OCI-LY7 (cell line): ENCODE measurements at regions not wholly inside any gene's neighbourhood (a gene's known extent, or its start where the extent isn't known, plus 50 kb on each side); places are given as distances from the start of the nearest gene placed in this dataset.

Source experiments
- BruUV-seq: library from RNA; stranded (reverse); fragments of 400-500 nt; replicated peaks from 2 replicates; lab custom pipeline; 2021; lab: Mats Ljungman, UMichigan
- CTCF ChIA-PET: fragments of 300-600 bp; sonication (Branson Sonifier 250); formaldehyde crosslinking; loops from one replicate; lab custom pipeline; 2022; ENCODE audit warnings: antibody characterized with exemption; ENCODE audit not compliant: unreplicated experiment; lab: Charles Lee
- POLR2A ChIA-PET: fragments of 300-600 bp; sonication (Branson Sonifier 250); formaldehyde crosslinking; loops from one replicate; lab custom pipeline; 2022; ENCODE audit warnings: antibody characterized with exemption; lab: Charles Lee
- DNase-seq: peaks from one replicate; pipeline ENCODE4 v3.0.0-alpha.2; 2015; ENCODE audit warnings: low spot score
- H2AFZ ChIP-seq: fragments of 200-600 bp; sonication (generic), shearing (Covaris generic); 2 replicates; pipeline ENCODE4 v1.6.1; 2014; ENCODE audit warnings: mild to moderate bottlenecking, antibody characterized with exemption, low read length, moderate library complexity
- H3K27ac ChIP-seq: fragments of 200-600 bp; sonication (generic); 2 replicates; pipeline ENCODE4 v1.5.1; 2014; ENCODE audit warnings: mixed run types, low read depth, mild to moderate bottlenecking, moderate library complexity, low read length, inconsistent platforms; ENCODE audit not compliant: poor library complexity, severe bottlenecking
- H3K36me3 ChIP-seq: fragments of 200-600 bp; sonication (generic); 2 replicates; pipeline ENCODE4 v1.6.1; 2014; ENCODE audit warnings: mild to moderate bottlenecking, antibody characterized with exemption, low read length, moderate library complexity, mixed read lengths; ENCODE audit not compliant: insufficient read depth
- H3K4me1 ChIP-seq: fragments of 200-600 bp; sonication (generic); 2 replicates; pipeline ENCODE4 v1.5.1; 2014; ENCODE audit warnings: mild to moderate bottlenecking, low read length; ENCODE audit not compliant: insufficient read depth, poor library complexity, severe bottlenecking
- H3K4me2 ChIP-seq: fragments of 200-600 bp; sonication (generic); 2 replicates; pipeline ENCODE4 v1.6.1; 2014; ENCODE audit warnings: mild to moderate bottlenecking, low read length
- H3K4me3 ChIP-seq: fragments of 200-600 bp; sonication (generic); 2 replicates; pipeline ENCODE4 v1.5.1; 2014; ENCODE audit warnings: mild to moderate bottlenecking, low read depth, low read length; ENCODE audit not compliant: poor library complexity, severe bottlenecking
- H3K79me2 ChIP-seq: fragments of 200-600 bp; sonication (generic); 2 replicates; pipeline ENCODE4 v1.6.1; 2016; ENCODE audit warnings: low read depth, mild to moderate bottlenecking, low read length, moderate library complexity, mixed read lengths; ENCODE audit not compliant: insufficient read depth
- H3K9me2 ChIP-seq: fragments of 200-600 bp; sonication (generic); 2 replicates; pipeline ENCODE4 v1.6.1; 2016; ENCODE audit warnings: mild to moderate bottlenecking, low read length, mixed read lengths; ENCODE audit not compliant: insufficient read depth
- H3K9me3 ChIP-seq: fragments of 200-600 bp; sonication (generic); 2 replicates; pipeline ENCODE4 v1.6.1; 2014; ENCODE audit warnings: mild to moderate bottlenecking, mixed run types, low read length, mixed read lengths
- H4K20me1 ChIP-seq: fragments of 200-600 bp; sonication (generic); 2 replicates; pipeline ENCODE4 v1.6.1; 2014; ENCODE audit warnings: mild to moderate bottlenecking, antibody characterized with exemption, low read length, moderate library complexity, mixed read lengths; ENCODE audit not compliant: insufficient read depth
- EZH2phosphoT487 ChIP-seq: fragments of 200-600 bp; sonication (generic); IDR thresholded peaks from 2 replicates; pipeline ENCODE4 v1.6.1; 2018; ENCODE audit warnings: low read depth, borderline replicate concordance, mild to moderate bottlenecking, mixed run types, antibody characterized with exemption, low read length, moderate library complexity, mixed read lengths
- intact Hi-C: fragments of 100-400 bp; cut with micrococcal nuclease; formaldehyde crosslinking; loops from one replicate; pipeline ENCODE4 v1.10.0; 2022; ENCODE audit not compliant: unreplicated experiment
- TF ChIP-seq, protein P1 (sequence below): fragments of 200-600 bp; sonication (generic); conservative IDR thresholded peaks from 2 replicates; pipeline ENCODE4 v1.5.1; 2014; ENCODE audit warnings: mild to moderate bottlenecking, antibody characterized with exemption, low read length, moderate library complexity, mixed read lengths

DNA sequence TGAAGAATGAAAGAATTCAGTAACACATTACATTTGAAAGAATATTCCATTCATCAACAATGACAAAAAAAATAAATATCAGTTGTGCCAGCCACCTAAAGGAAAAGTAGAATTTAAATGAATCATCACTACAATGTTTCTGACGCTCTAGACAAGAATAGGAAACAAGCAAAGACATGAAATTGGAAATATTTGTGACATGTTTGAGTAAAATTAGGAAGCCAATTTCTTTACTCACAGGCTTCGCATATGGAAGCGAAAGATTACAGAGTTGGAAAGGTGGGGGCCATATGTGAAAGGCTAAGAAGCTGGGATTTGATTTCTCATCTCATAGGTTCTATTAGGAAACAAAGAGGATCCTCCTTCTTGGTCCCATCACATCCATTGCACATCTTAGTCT is 279.0 kb downstream of the IPO8 start:
- no peak overlapping the region for H3K4me3 ChIP-seq
- no peak overlapping the region for H3K4me2 ChIP-seq
- no peaks in the 10 kb centered on the region for H3K9me3 ChIP-seq
- no peak overlapping the region for H2AFZ ChIP-seq
- DNase-seq = no peak
- no peak for TF ChIP-seq EZH2phosphoT487
- TF ChIP-seq, protein P1, sequence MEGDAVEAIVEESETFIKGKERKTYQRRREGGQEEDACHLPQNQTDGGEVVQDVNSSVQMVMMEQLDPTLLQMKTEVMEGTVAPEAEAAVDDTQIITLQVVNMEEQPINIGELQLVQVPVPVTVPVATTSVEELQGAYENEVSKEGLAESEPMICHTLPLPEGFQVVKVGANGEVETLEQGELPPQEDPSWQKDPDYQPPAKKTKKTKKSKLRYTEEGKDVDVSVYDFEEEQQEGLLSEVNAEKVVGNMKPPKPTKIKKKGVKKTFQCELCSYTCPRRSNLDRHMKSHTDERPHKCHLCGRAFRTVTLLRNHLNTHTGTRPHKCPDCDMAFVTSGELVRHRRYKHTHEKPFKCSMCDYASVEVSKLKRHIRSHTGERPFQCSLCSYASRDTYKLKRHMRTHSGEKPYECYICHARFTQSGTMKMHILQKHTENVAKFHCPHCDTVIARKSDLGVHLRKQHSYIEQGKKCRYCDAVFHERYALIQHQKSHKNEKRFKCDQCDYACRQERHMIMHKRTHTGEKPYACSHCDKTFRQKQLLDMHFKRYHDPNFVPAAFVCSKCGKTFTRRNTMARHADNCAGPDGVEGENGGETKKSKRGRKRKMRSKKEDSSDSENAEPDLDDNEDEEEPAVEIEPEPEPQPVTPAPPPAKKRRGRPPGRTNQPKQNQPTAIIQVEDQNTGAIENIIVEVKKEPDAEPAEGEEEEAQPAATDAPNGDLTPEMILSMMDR = no peak
- intact Hi-C loops = no loop called here
- CTCF ChIA-PET = interaction anchor here (0.6 kb wide), 1 partner anchor 826 kb away, joined by 3 read pairs; no protein-coding TSS in a partner anchor
- H3K79me2 ChIP-seq = no peaks in the 10 kb centered on the region
- H3K4me1 ChIP-seq = no peaks in the 10 kb centered on the region
- H4K20me1 ChIP-seq = no peaks in the 10 kb centered on the region
- POLR2A ChIA-PET = no interaction called here
- BruUV-seq = no TSS peak
- H3K9me2 ChIP-seq = no peaks in the 10 kb centered on the region
- H3K36me3 ChIP-seq = no peaks in the 10 kb centered on the region
- no peak overlapping the region for H3K27ac ChIP-seq

DNA sequence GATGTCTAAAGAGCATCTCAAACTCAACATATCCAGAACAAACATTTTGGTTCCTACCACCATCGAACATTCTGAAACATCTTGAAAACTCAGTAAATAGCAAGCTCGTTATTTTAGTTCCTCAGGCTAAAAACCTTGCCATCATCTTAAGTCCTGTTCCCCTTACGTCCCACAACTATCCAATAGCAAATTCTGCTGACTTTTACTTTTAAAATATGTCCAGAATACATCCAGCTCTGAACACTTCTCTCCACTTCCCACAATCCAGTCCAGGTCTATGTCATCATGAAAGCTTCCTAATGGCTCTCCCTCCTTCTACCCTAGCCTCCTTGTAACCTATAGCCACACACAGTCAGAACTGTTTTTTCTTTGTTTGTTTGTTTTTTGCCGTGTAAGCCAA is 279.9 kb downstream of the IPO8 start:
- H4K20me1 ChIP-seq = no peaks in the 10 kb centered on the region
- no peaks in the 10 kb centered on the region for H3K4me1 ChIP-seq
- H3K36me3 ChIP-seq = no peaks in the 10 kb centered on the region
- no peaks in the 10 kb centered on the region for H3K9me2 ChIP-seq
- ChIA-PET POLR2A (no interaction called here), CTCF (no interaction called here)
- no peak overlapping the region for H3K4me3 ChIP-seq
- no peak for TF ChIP-seq EZH2phosphoT487
- TF ChIP-seq, protein P1 = no peak
- H3K27ac ChIP-seq = no peak overlapping the region
- H3K4me2 ChIP-seq = no peak overlapping the region
- no peak for DNase-seq
- H3K79me2 ChIP-seq = no peaks in the 10 kb centered on the region
- no peaks in the 10 kb centered on the region for H3K9me3 ChIP-seq
- intact Hi-C loops = no loop called here
- no peak overlapping the region for H2AFZ ChIP-seq
- no TSS peak for BruUV-seq

DNA sequence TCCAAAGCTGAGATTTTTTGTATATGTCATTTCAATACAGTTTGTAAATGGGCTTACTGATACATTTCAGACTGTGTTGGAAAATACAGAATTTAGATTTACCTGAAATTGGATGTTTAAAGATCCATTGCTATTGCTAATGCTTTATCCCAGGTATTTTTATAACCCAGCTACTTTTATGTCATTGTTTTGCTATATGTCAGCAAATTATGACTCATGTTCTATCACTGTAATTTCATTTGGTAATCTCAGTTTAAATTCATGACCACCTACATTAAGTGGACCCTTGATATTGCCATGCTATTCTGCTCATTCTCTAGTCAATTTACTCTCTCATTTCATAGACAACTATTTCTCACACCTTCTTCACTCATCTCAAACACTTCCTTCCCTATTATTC is 281.2 kb downstream of the IPO8 start:
- DNase-seq = no peak
- intact Hi-C loops = no loop called here
- no TSS peak for BruUV-seq
- no peaks in the 10 kb centered on the region for H3K36me3 ChIP-seq
- no peak for TF ChIP-seq EZH2phosphoT487
- TF ChIP-seq, protein P1 = no peak
- no peaks in the 10 kb centered on the region for H3K9me2 ChIP-seq
- no peak overlapping the region for H2AFZ ChIP-seq
- ChIA-PET CTCF (no interaction called here), POLR2A (interaction anchor here (0.7 kb wide), 1 partner anchor 1547 kb away, joined by 3 read pairs; no protein-coding TSS in a partner anchor)
- H3K27ac ChIP-seq = no peak overlapping the region
- no peaks in the 10 kb centered on the region for H3K9me3 ChIP-seq
- H3K79me2 ChIP-seq = no peaks in the 10 kb centered on the region
- no peak overlapping the region for H3K4me2 ChIP-seq
- H3K4me3 ChIP-seq = no peak overlapping the region
- H3K4me1 ChIP-seq = no peaks in the 10 kb centered on the region
- H4K20me1 ChIP-seq = no peaks in the 10 kb centered on the region
